SKM-1 treated with dmso at 0.1 percent for 144 hours (cell line): ENCODE measurements at regions not wholly inside any gene's neighbourhood (a gene's known extent, or its start where the extent isn't known, plus 50 kb on each side); places are given as distances from the start of the nearest gene placed in this dataset.

Experiments
- DNase-seq: peaks from one replicate; lab custom pipeline; 2025; ENCODE audit not compliant: unreplicated experiment; lab: John Stamatoyannopoulos, UW

GRCh38 chr13:90526711-90527110 is 820.8 kb upstream of the MIR17HG start:
- DNase-seq: no peak

- no peak for DNase-seq
These were observed 815.7 kb upstream of the MIR17HG start for GRCh38 chr13:90531744-90532143.

- no peak for DNase-seq
These were observed 814.5 kb upstream of the MIR17HG start for GRCh38 chr13:90532861-90533492.

GRCh38 chr13:90533866-90534265 is 813.6 kb upstream of the MIR17HG start:
- no peak for DNase-seq

- no peak for DNase-seq
These were observed 812.7 kb upstream of the MIR17HG start for GRCh38 chr13:90534617-90535370.

GRCh38 chr13:90535421-90535820 is 812.1 kb upstream of the MIR17HG start:
- DNase-seq: no peak

GRCh38 chr13:90538063-90538462 is 809.4 kb upstream of the MIR17HG start:
- no peak for DNase-seq

- no peak for DNase-seq
These were observed 806.1 kb upstream of the MIR17HG start for GRCh38 chr13:90541346-90541745.

- no peak for DNase-seq
These were observed 804.5 kb upstream of the MIR17HG start for GRCh38 chr13:90542959-90543505.

GRCh38 chr13:90545070-90545840 is 802.2 kb upstream of the MIR17HG start:
- peak; percentile 7 for DNase-seq

- no peak for DNase-seq
These were observed 800.2 kb upstream of the MIR17HG start for GRCh38 chr13:90547272-90547790.

- no peak for DNase-seq
These were observed 796.2 kb upstream of the MIR17HG start for GRCh38 chr13:90551253-90551652.

- no peak for DNase-seq
These were observed 794.8 kb upstream of the MIR17HG start for GRCh38 chr13:90552702-90553101.

- DNase-seq: no peak
These were observed 794.3 kb upstream of the MIR17HG start for GRCh38 chr13:90553159-90553558.

- DNase-seq: no peak
These were observed 789.9 kb upstream of the MIR17HG start for GRCh38 chr13:90557626-90558025.

GRCh38 chr13:90562443-90562842 is 785.0 kb upstream of the MIR17HG start:
- DNase-seq: no peak

GRCh38 chr13:90564096-90564495 is 783.4 kb upstream of the MIR17HG start:
- DNase-seq: no peak

GRCh38 chr13:90564566-90564965 is 782.9 kb upstream of the MIR17HG start:
- no peak for DNase-seq

GRCh38 chr13:90565985-90566713 is 781.3 kb upstream of the MIR17HG start:
- no peak for DNase-seq

GRCh38 chr13:90568165-90568564 is 779.3 kb upstream of the MIR17HG start:
- DNase-seq: no peak

- DNase-seq: no peak
These were observed 771.4 kb upstream of the MIR17HG start for GRCh38 chr13:90576067-90576466.
